Panc1 (cell line): ENCODE measurements at regions not wholly inside any gene's neighbourhood (a gene's known extent, or its start where the extent isn't known, plus 50 kb on each side); places are given as distances from the start of the nearest gene placed in this dataset.
"Not testable (repeated sequence)": the region's sequence is repeated elsewhere in the genome, so short reads cannot be mapped to it uniquely, and the experiment has no call there.

Source experiments
- ATAC-seq: fragments of 200-7000 bp; cut with Tn5 transposase; 2 replicates; pipeline ENCODE4 v1.9.1; 2020; ENCODE audit warnings: mild to moderate bottlenecking, moderate library complexity
- BruUV-seq: library from RNA; stranded (reverse); fragments of 400-500 nt; replicated peaks from 2 replicates; lab custom pipeline; 2021; lab: Mats Ljungman, UMichigan
- CTCF ChIA-PET: fragments of 300-600 bp; sonication (Branson Sonifier 250); formaldehyde crosslinking; loops from one replicate; lab custom pipeline; 2022; ENCODE audit warnings: antibody characterized with exemption; lab: Charles Lee
- POLR2A ChIA-PET: fragments of 300-600 bp; sonication (Branson Sonifier 250); formaldehyde crosslinking; loops from one replicate; lab custom pipeline; 2022; ENCODE audit warnings: antibody characterized with exemption; lab: Charles Lee
- DNase-seq: peaks from one replicate; pipeline ENCODE4 v3.0.0-alpha.2; 2010; ENCODE audit warnings: low read depth, low spot score
- H3K27ac ChIP-seq: 2 replicates; pipeline ENCODE4 v1.5.1; 2011; ENCODE audit warnings: mild to moderate bottlenecking, low read length, inconsistent platforms
- H3K27me3 ChIP-seq: fragments of 200-500 bp; sonication (Bioruptor generic); 2 replicates; pipeline ENCODE4 v1.6.0; 2014; ENCODE audit warnings: low read length, inconsistent platforms; ENCODE audit not compliant: control insufficient read depth, insufficient read depth
- H3K36me3 ChIP-seq: fragments of 200-500 bp; sonication (Bioruptor generic); 2 replicates; pipeline ENCODE4 v1.5.1; 2014; ENCODE audit warnings: inconsistent platforms, mild to moderate bottlenecking, low read length, moderate library complexity; ENCODE audit not compliant: control insufficient read depth, insufficient read depth
- H3K4me1 ChIP-seq: 2 replicates; pipeline ENCODE4 v1.5.1; 2011; ENCODE audit warnings: inconsistent platforms, mild to moderate bottlenecking, low read length, moderate library complexity; ENCODE audit not compliant: control insufficient read depth, insufficient read depth
- H3K4me3 ChIP-seq, 2 experiments: 2 replicates each; pipeline ENCODE4 v1.5.1; 2011 to 2012; ENCODE audit warnings: low read depth in 2 of 2, low read length in 2 of 2, mild to moderate bottlenecking in 2 of 2, inconsistent platforms in 1 of 2, moderate library complexity in 1 of 2
- H3K9me3 ChIP-seq: fragments of 200-500 bp; sonication (Bioruptor generic); 2 replicates; pipeline ENCODE4 v1.5.1; 2014; ENCODE audit warnings: low read depth, mild to moderate bottlenecking, inconsistent platforms, low read length, moderate library complexity; ENCODE audit not compliant: control insufficient read depth, insufficient read depth
- CTCF ChIP-seq: fragments of 450-650 bp; IDR thresholded peaks from 2 replicates; pipeline ENCODE4 v1.5.1; 2017; ENCODE audit warnings: mild to moderate bottlenecking
- POLR2AphosphoS5 ChIP-seq: IDR thresholded peaks from 2 replicates; pipeline ENCODE4 v1.6.1; 2012; ENCODE audit warnings: mild to moderate bottlenecking, low read depth, low read length, moderate library complexity
- REST ChIP-seq, 2 experiments: IDR thresholded peaks; 2 replicates each; pipeline ENCODE4 v1.6.1; 2011 to 2012; ENCODE audit warnings: low read depth in 2 of 2, control low read depth in 1 of 2, low read length in 1 of 2, mild to moderate bottlenecking in 1 of 2, moderate library complexity in 1 of 2; ENCODE audit not compliant: insufficient read depth in 1 of 2
- SIN3A ChIP-seq: IDR thresholded peaks from 2 replicates; pipeline ENCODE4 v1.6.1; 2012; ENCODE audit warnings: low read depth, mild to moderate bottlenecking, low read length, moderate library complexity, borderline replicate concordance; ENCODE audit not compliant: insufficient read depth
- TCF7L2 ChIP-seq: IDR thresholded peaks from 2 replicates; pipeline ENCODE4 v1.6.1; 2011; ENCODE audit warnings: mild to moderate bottlenecking, low read depth, low read length, inconsistent platforms
- in situ Hi-C: cut with HindIII; loops from 2 replicates; pipeline ENCODE4 v1.10.0; 2016; ENCODE audit warnings: low sequenced_read_pairs, low pct_unique_long_range_greater_than_20kb
- intact Hi-C: fragments of 100-400 bp; cut with micrococcal nuclease; formaldehyde crosslinking; loops from one replicate; pipeline ENCODE4 v1.10.0; 2022; ENCODE audit not compliant: unreplicated experiment

GRCh38 chr10:63681993-63682697 is 160.9 kb downstream of the REEP3 start:
- no peak for DNase-seq
- POLR2A ChIA-PET = no interaction called here
- no peak for ATAC-seq
- in situ Hi-C loops = no loop called here
- no TSS peak for BruUV-seq
- Histone ChIP-seq H3K36me3 (no peaks in the 10 kb centered on the region), H3K27me3 (no peaks in the 10 kb centered on the region), H3K4me3 (no peak overlapping the region), H3K4me1 (no peaks in the 10 kb centered on the region), H3K27ac (no peak overlapping the region), H3K9me3 (no peaks in the 10 kb centered on the region)
- intact Hi-C loops = no loop called here
- no peak for TF ChIP-seq REST (IDR thresholded peaks at IDR 0.05; ENCODE audit: insufficient read depth in 1 of 2, low read depth in 2 of 2, low read length in 1 of 2)
- CTCF ChIA-PET = no interaction called here

GRCh38 chr10:63682698-63683052 is 161.5 kb downstream of the REEP3 start:
- DNase-seq, H3K27me3 ChIP-seq, in situ Hi-C loops, BruUV-seq, H3K4me3 ChIP-seq, intact Hi-C loops, H3K27ac ChIP-seq, POLR2A ChIA-PET, ATAC-seq, H3K4me1 ChIP-seq, CTCF ChIA-PET, H3K9me3 ChIP-seq, H3K36me3 ChIP-seq: not testable (repeated sequence)

- BruUV-seq = no TSS peak
- in situ Hi-C loops (no loop called here), intact Hi-C loops (no loop called here)
- CTCF ChIA-PET = no interaction called here
- Histone ChIP-seq H3K9me3 (no peaks in the 10 kb centered on the region), H3K4me3 (no peak overlapping the region), H3K36me3 (no peaks in the 10 kb centered on the region), H3K27ac (no peak overlapping the region), H3K27me3 (no peaks in the 10 kb centered on the region), H3K4me1 (no peaks in the 10 kb centered on the region)
- ATAC-seq = no peak
- TF ChIP-seq SIN3A = no peak
- no peak for TF ChIP-seq TCF7L2
- no peak for TF ChIP-seq CTCF
- TF ChIP-seq REST (IDR thresholded peaks at IDR 0.05; ENCODE audit: insufficient read depth in 1 of 2, low read depth in 2 of 2, low read length in 1 of 2) = no peak
- TF ChIP-seq POLR2AphosphoS5 = no peak
- no peak for DNase-seq
- POLR2A ChIA-PET = no interaction called here
Observed at GRCh38 chr10:63683223-63683622, 162.0 kb downstream of the REEP3 start.
